ENCODE measurements at regions not wholly inside any gene's neighbourhood (a gene's known extent, or its start where the extent isn't known, plus 50 kb on each side); places are given as distances from the start of the nearest gene placed in this dataset.

DNA sequence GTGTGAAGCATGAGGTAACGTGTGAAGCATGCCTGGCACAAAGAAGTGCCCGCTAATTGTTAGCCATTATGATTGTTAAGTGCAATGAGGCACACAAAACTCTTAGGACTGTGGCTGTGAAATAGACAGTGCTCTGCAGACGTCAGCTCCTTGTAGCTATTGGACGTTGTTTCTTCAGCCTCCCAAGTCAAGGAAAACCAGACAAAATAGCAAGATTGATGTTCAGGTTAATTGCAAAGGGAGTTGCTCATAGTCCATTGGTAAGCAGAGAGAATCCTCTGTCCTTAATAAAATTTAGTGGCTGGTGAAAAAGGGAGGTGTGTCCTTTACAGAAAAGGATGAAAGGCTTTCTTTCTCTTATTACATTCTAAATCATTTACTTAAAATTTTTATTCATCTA is 54.6 kb upstream of the MBP start:
- TF ChIP-seq, protein P1, sequence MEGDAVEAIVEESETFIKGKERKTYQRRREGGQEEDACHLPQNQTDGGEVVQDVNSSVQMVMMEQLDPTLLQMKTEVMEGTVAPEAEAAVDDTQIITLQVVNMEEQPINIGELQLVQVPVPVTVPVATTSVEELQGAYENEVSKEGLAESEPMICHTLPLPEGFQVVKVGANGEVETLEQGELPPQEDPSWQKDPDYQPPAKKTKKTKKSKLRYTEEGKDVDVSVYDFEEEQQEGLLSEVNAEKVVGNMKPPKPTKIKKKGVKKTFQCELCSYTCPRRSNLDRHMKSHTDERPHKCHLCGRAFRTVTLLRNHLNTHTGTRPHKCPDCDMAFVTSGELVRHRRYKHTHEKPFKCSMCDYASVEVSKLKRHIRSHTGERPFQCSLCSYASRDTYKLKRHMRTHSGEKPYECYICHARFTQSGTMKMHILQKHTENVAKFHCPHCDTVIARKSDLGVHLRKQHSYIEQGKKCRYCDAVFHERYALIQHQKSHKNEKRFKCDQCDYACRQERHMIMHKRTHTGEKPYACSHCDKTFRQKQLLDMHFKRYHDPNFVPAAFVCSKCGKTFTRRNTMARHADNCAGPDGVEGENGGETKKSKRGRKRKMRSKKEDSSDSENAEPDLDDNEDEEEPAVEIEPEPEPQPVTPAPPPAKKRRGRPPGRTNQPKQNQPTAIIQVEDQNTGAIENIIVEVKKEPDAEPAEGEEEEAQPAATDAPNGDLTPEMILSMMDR (IDR thresholded peaks at IDR 0.05; ENCODE audit: low read depth, low read length) = no peak
- no peak overlapping the region for H3K4me3 ChIP-seq (ENCODE audit: low read depth, low read length)

DNA sequence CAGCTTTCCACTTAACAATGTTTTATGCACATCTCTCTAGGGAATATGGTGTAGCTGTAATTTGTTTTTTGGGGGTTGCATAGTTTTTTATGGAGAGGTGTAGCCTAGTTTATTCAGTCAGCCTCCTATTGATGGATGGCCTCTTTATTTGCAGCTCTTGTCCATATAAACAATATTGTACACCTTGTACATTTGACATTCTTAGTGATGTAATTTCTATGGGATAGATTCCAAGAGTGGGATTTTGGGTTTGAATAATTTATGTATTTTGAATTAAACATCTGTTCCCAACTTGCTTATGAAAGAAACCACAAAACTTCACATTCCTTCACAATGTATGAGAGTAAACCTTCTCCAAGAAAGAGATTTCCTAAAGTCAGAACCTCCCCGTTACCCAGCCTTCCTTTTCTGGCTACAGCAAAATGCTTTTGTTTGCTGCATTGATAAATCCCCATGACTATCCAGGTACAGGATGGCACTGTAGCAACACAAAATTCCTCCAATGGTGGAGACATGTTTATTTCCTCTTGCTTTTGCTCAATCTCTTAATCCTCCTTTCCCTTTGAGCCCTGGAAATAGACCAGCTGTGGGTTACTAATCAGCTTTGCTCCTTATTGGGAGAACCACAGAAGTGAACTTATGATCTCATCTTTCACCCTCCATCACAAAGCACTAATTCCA is 58.4 kb upstream of the GALR1 start:
- H3K4me3 ChIP-seq (ENCODE audit: low read depth, low read length) = no peak overlapping the region
- TF ChIP-seq, protein P1 (IDR thresholded peaks at IDR 0.05; ENCODE audit: low read depth, low read length) = no peak

DNA sequence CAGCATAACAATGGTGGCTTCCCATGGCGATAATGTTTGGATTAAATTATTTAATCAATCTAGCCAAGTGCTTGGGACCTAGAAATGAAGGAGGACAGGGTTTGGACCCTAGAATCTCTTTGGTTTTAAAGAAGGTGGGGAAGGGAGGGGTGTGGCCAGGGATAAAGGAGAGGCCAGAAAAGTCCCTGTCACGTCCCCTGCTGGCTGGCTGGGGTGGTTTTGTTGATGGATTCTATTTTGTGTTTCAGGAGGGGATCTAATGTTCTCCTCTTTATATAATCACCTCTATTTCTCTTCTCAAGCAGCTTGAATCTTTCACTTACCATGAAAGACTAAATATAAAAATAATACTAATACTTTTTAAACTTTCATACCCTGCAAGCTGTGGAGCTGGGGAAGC is 52.6 kb upstream of the GALR1 start:
- TF ChIP-seq, protein P1 (IDR thresholded peaks at IDR 0.05; ENCODE audit: low read depth, low read length) = 0 out of 2 replicates have a peak, but pooled peaks have one; percentile 10
- no peak overlapping the region for H3K4me3 ChIP-seq (ENCODE audit: low read depth, low read length)

DNA sequence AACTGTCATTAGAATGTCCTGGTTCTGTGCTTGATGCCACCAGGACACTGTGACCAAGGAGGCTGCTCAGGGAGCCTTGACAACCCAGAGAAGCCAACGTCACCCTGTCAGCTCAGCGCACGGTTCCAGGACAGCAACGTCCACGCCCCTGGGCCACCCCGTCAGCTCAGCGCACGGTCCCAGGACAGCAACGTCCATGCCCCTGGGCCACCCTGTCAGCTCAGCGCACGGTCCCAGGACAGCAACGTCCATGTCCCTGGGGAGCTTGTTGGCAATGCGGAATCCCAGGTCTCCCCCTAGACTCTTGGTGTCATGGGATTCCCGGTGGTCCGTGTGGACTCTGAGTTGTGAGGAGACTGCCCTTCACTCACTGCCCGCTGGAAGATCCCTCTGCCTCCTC is 51.0 kb upstream of the GALR1 start:
- TF ChIP-seq, protein P1 (IDR thresholded peaks at IDR 0.05; ENCODE audit: low read depth, low read length) = no peak
- H3K4me3 ChIP-seq (ENCODE audit: low read depth, low read length) = no peak overlapping the region

DNA sequence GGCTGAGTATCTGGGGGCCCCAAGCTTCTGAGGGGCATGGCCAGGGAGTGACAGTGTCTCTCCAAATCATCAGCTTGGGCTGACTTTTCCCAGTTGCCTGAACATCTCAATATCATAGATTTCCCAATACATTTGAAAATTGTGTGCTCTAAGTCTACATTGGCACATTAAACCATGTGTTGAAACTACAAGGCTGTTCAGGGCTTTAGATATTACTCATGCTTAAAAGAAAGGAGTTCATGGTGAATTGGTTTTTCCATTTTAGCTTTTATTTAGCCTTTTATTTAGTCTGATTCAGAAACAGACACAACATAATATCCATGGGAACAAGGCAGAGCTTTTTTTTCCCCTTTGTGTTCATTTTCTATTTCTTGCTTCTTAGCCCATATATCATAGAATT is 49.9 kb upstream of the GALR1 start:
- TF ChIP-seq, protein P1 (IDR thresholded peaks at IDR 0.05; ENCODE audit: low read depth, low read length) = no peak
- H3K4me3 ChIP-seq (ENCODE audit: low read depth, low read length) = no peak overlapping the region
